ENCODE measurements at regions not wholly inside any gene's neighbourhood (a gene's known extent, or its start where the extent isn't known, plus 50 kb on each side); places are given as distances from the start of the nearest gene placed in this dataset.

DNA sequence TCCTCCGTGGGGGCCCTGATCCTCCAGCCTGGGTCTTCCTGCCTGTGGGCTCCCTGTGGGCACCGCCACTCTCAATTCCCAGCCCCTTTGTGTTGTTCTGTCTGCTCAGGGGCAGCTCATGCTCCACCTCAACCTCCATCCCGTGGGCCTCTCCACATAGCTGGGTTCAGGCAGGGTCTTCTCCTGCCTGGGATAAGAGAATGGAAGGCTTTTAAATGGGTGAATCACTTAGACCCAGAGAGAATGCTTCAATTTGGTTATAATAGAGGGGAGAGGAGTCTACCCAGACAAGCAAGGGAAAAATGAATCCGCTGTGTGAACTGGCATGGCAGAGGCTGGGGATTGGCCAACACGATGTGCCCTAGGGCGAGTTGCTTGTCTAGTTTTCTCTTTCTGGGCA, 138.4 kb upstream of the MYCN start:
- FAIRE-seq (no peak), DNase-seq (ENCODE audit: low read depth) (no peak)
- H3K27ac ChIP-seq (ENCODE audit: low read depth, low read length) = no peak overlapping the region
- H3K27me3 Mint-ChIP-seq (ENCODE audit: low read depth, unreplicated experiment) = peaks cover 35% of the 10 kb centered on the region
- H3K27ac Mint-ChIP-seq (ENCODE audit: unreplicated experiment) = no peak overlapping the region
- peaks cover 10% of the 10 kb centered on the region for H3K4me1 Mint-ChIP-seq (ENCODE audit: low read depth, unreplicated experiment)
- H3K4me1 ChIP-seq (ENCODE audit: insufficient read depth, low read length) = no peaks in the 10 kb centered on the region
- no peaks in the 10 kb centered on the region for H3K27me3 ChIP-seq (ENCODE audit: insufficient read depth, low read length)
- no peak overlapping the region for H3K9ac ChIP-seq (ENCODE audit: low read length)
- H3K4me3 Mint-ChIP-seq (ENCODE audit: unreplicated experiment) = no peak overlapping the region
- no peaks in the 10 kb centered on the region for H3K36me3 Mint-ChIP-seq (ENCODE audit: low read depth, unreplicated experiment)
- TF ChIP-seq EZH2 (IDR thresholded peaks at IDR 0.05; ENCODE audit: insufficient read depth, low read length) = no peak
- TF ChIP-seq, protein P1, sequence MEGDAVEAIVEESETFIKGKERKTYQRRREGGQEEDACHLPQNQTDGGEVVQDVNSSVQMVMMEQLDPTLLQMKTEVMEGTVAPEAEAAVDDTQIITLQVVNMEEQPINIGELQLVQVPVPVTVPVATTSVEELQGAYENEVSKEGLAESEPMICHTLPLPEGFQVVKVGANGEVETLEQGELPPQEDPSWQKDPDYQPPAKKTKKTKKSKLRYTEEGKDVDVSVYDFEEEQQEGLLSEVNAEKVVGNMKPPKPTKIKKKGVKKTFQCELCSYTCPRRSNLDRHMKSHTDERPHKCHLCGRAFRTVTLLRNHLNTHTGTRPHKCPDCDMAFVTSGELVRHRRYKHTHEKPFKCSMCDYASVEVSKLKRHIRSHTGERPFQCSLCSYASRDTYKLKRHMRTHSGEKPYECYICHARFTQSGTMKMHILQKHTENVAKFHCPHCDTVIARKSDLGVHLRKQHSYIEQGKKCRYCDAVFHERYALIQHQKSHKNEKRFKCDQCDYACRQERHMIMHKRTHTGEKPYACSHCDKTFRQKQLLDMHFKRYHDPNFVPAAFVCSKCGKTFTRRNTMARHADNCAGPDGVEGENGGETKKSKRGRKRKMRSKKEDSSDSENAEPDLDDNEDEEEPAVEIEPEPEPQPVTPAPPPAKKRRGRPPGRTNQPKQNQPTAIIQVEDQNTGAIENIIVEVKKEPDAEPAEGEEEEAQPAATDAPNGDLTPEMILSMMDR (IDR thresholded peaks at IDR 0.05; ENCODE audit: insufficient read depth, low read depth, low read length) = no peak
- H3K36me3 ChIP-seq (ENCODE audit: insufficient read depth, low read length) = no peaks in the 10 kb centered on the region
- H4K20me1 ChIP-seq (ENCODE audit: insufficient read depth, low read length) = no peaks in the 10 kb centered on the region
- H3K79me2 ChIP-seq (ENCODE audit: insufficient read depth, low read length) = no peaks in the 10 kb centered on the region
- no peak overlapping the region for H2AFZ ChIP-seq (ENCODE audit: low read depth, low read length)
- no peak overlapping the region for H3K4me3 ChIP-seq (ENCODE audit: insufficient read depth, low read depth, low read length)
- no peak overlapping the region for H3K4me2 ChIP-seq (ENCODE audit: low read length)
- H3K9me3 Mint-ChIP-seq (ENCODE audit: unreplicated experiment) = no peaks in the 10 kb centered on the region
- H3K9me3 ChIP-seq (ENCODE audit: insufficient read depth, low read depth, low read length) = peaks cover 3% of the 10 kb centered on the region

DNA sequence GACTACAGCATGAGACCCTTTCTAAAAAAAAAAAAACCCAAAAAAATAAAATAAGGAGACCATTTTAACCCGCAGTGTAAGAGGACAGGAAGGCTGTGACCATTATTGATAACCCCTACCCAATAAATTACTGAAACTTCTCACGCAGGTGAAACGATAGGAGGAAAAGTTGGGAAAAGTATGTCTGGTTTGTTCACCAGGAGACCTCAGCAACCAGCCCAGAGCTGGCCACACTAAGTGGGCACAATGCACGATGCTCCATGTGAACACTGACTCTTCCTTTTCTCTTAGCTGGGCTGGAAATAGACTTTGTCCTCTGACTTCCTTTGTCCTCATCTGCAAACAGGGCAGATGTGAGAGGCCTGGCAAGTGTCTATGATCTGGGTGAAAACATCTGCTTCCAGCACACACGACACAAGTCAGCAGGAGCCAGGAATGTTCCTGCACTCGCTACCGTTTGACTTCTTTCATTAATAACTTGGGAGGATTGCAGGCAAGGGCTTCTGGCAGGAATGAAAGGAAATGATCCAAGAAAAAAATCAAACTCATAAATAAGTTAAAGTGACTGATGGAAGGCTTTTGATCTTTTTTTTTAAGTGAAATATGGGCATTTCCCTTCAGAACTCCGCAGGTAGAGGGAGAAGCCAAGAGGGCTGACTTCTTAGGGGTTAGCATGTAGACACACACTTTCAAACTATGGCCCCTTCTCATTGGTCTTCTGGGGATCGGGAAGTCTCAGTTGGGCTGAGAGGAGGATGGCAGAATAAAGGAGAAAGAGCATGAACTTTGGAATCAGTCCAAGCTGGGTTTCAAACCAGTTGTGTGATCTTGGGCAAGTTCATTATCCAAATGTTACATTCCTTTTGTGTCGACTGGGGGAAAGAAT, 137.4 kb upstream of the MYCN start:
- Mint-ChIP-seq H3K36me3 (ENCODE audit: low read depth, unreplicated experiment) (no peaks in the 10 kb centered on the region), H3K4me1 (ENCODE audit: low read depth, unreplicated experiment) (peaks cover 7% of the 10 kb centered on the region), H3K9me3 (ENCODE audit: unreplicated experiment) (no peaks in the 10 kb centered on the region), H3K27me3 (ENCODE audit: low read depth, unreplicated experiment) (peaks cover 33% of the 10 kb centered on the region), H3K27ac (ENCODE audit: unreplicated experiment) (no peak overlapping the region), H3K4me3 (ENCODE audit: unreplicated experiment) (no peak overlapping the region)
- H2AFZ ChIP-seq (ENCODE audit: low read depth, low read length) = no peak overlapping the region
- no peak for DNase-seq (ENCODE audit: low read depth)
- FAIRE-seq = no peak
- H3K4me3 ChIP-seq (ENCODE audit: insufficient read depth, low read depth, low read length) = no peak overlapping the region
- TF ChIP-seq EZH2 (IDR thresholded peaks at IDR 0.05; ENCODE audit: insufficient read depth, low read length) = no peak
- TF ChIP-seq, protein P1 (IDR thresholded peaks at IDR 0.05; ENCODE audit: insufficient read depth, low read depth, low read length) = no peak
- H3K27ac ChIP-seq (ENCODE audit: low read depth, low read length) = no peak overlapping the region
- H3K27me3 ChIP-seq (ENCODE audit: insufficient read depth, low read length) = no peaks in the 10 kb centered on the region
- no peaks in the 10 kb centered on the region for H3K79me2 ChIP-seq (ENCODE audit: insufficient read depth, low read length)
- H3K9ac ChIP-seq (ENCODE audit: low read length) = no peak overlapping the region
- H4K20me1 ChIP-seq (ENCODE audit: insufficient read depth, low read length) = no peaks in the 10 kb centered on the region
- H3K4me2 ChIP-seq (ENCODE audit: low read length) = no peak overlapping the region
- peaks cover 3% of the 10 kb centered on the region for H3K9me3 ChIP-seq (ENCODE audit: insufficient read depth, low read depth, low read length)
- no peaks in the 10 kb centered on the region for H3K4me1 ChIP-seq (ENCODE audit: insufficient read depth, low read length)
- no peaks in the 10 kb centered on the region for H3K36me3 ChIP-seq (ENCODE audit: insufficient read depth, low read length)

Measured in astrocyte (in vitro differentiated cells and primary cell).